HG02938 (cell line): ENCODE measurements at regions not wholly inside any gene's neighbourhood (a gene's known extent, or its start where the extent isn't known, plus 50 kb on each side); places are given as distances from the start of the nearest gene placed in this dataset.

Source experiments
- ATAC-seq: cut with Tn5 transposase; IDR thresholded peaks from one replicate; pipeline ENCODE4 v1.9.1; 2021; ENCODE audit warnings: mild to moderate bottlenecking, moderate library complexity; ENCODE audit not compliant: unreplicated experiment

GRCh38 chr13:85406269-85406975 lies 392.8 kb downstream of the SLITRK6 start:
- ATAC-seq = no peak

- no peak for ATAC-seq
Measured at GRCh38 chr13:85405316-85405897, 393.8 kb downstream of the SLITRK6 start.

- ATAC-seq = peak; percentile 62
Measured at GRCh38 chr13:85386424-85386823, 412.8 kb downstream of the SLITRK6 start.

- ATAC-seq = no peak
Measured at GRCh38 chr13:85383291-85383690, 415.9 kb downstream of the SLITRK6 start.

GRCh38 chr13:85381082-85381481 lies 418.1 kb downstream of the SLITRK6 start:
- no peak for ATAC-seq

GRCh38 chr13:85379991-85380390 lies 419.2 kb downstream of the SLITRK6 start:
- no peak for ATAC-seq

- ATAC-seq = no peak
Measured at GRCh38 chr13:85379433-85379832, 419.8 kb downstream of the SLITRK6 start.

- no peak for ATAC-seq
Measured at GRCh38 chr13:85377783-85378182, 421.4 kb downstream of the SLITRK6 start.

- ATAC-seq = no peak
Measured at GRCh38 chr13:85373322-85373721, 425.9 kb downstream of the SLITRK6 start.

- no peak for ATAC-seq
Measured at GRCh38 chr13:85371254-85371653, 428.0 kb downstream of the SLITRK6 start.

- no peak for ATAC-seq
Measured at GRCh38 chr13:85368686-85369085, 430.5 kb downstream of the SLITRK6 start.

- ATAC-seq = no peak
Measured at GRCh38 chr13:85367887-85368286, 431.3 kb downstream of the SLITRK6 start.

GRCh38 chr13:85366759-85367417 lies 432.3 kb downstream of the SLITRK6 start:
- no peak for ATAC-seq

- no peak for ATAC-seq
Measured at GRCh38 chr13:85363504-85363903, 435.7 kb downstream of the SLITRK6 start.

GRCh38 chr13:85362980-85363379 lies 436.2 kb downstream of the SLITRK6 start:
- no peak for ATAC-seq

GRCh38 chr13:85347251-85347650 lies 452.0 kb downstream of the SLITRK6 start:
- no peak for ATAC-seq

- ATAC-seq = no peak
Measured at GRCh38 chr13:85334187-85334586, 465.0 kb downstream of the SLITRK6 start.

GRCh38 chr13:85333506-85334020 lies 465.7 kb downstream of the SLITRK6 start:
- no peak for ATAC-seq

- ATAC-seq = no peak
Measured at GRCh38 chr13:85332615-85333014, 466.6 kb downstream of the SLITRK6 start.

- ATAC-seq = no peak
Measured at GRCh38 chr13:85321734-85322133, 477.5 kb downstream of the SLITRK6 start.

GRCh38 chr13:85317781-85318180 lies 481.4 kb downstream of the SLITRK6 start:
- ATAC-seq = no peak

GRCh38 chr13:85316506-85317025 lies 482.7 kb downstream of the SLITRK6 start:
- no peak for ATAC-seq
